GM12875 (cell line): ENCODE measurements at regions not wholly inside any gene's neighbourhood (a gene's known extent, or its start where the extent isn't known, plus 50 kb on each side); places are given as distances from the start of the nearest gene placed in this dataset.
"Not testable (repeated sequence)": the region's sequence is repeated elsewhere in the genome, so short reads cannot be mapped to it uniquely, and the experiment has no call there.

Source experiments
- H3K4me3 ChIP-seq: one replicate; pipeline ENCODE4 v1.5.1; 2011; ENCODE audit warnings: low read depth, low read length, control low read depth
- CTCF ChIP-seq: IDR thresholded peaks from 2 replicates; pipeline ENCODE4 v1.5.1; 2011; ENCODE audit warnings: low read depth, mild to moderate bottlenecking, control low read depth, inconsistent platforms, low read length, moderate library complexity, borderline replicate concordance; ENCODE audit not compliant: insufficient read depth

- H3K4me3 ChIP-seq = no peak overlapping the region
- no peak for TF ChIP-seq CTCF
Observed at GRCh38 chr15:72844067-72844466, 60.5 kb upstream of the ADPGK start.

GRCh38 chr15:72843340-72843739 lies 59.8 kb upstream of the ADPGK start:
- not testable (repeated sequence) for H3K4me3 ChIP-seq

- TF ChIP-seq CTCF = no peak
- H3K4me3 ChIP-seq = no peak overlapping the region
Observed at GRCh38 chr15:72840114-72840513, 56.6 kb upstream of the ADPGK start.

- H3K4me3 ChIP-seq = no peak overlapping the region
Observed at GRCh38 chr15:72838311-72838731, 54.8 kb upstream of the ADPGK start.

GRCh38 chr15:72836676-72837330 lies 53.2 kb upstream of the ADPGK start:
- no peak overlapping the region for H3K4me3 ChIP-seq
- no peak for TF ChIP-seq CTCF

More at GRCh38 chr15:72838311-72838731, 54.8 kb upstream of the ADPGK start:
- no peak for TF ChIP-seq CTCF

GRCh38 chr15:72835294-72835890 lies 51.8 kb upstream of the ADPGK start:
- peak; percentile 8; the same call in 1 of the 2 replicates for TF ChIP-seq CTCF
- H3K4me3 ChIP-seq = no peak overlapping the region

- no peak overlapping the region for H3K4me3 ChIP-seq
- no peak for TF ChIP-seq CTCF
Observed at GRCh38 chr15:72833561-72833960, 50.0 kb upstream of the ADPGK start.
